ENCODE measurements at regions not wholly inside any gene's neighbourhood (a gene's known extent, or its start where the extent isn't known, plus 50 kb on each side); places are given as distances from the start of the nearest gene placed in this dataset.

GRCh38 chr9:7869340-7869739 lies 69.8 kb upstream of the DMAC1 start:
- DNase-seq, result no peak
- no peaks in the 10 kb centered on the region for H3K36me3 Mint-ChIP-seq
- peaks cover 0 to 6% of the 10 kb centered on the region in 2 donors for H3K27me3 Mint-ChIP-seq
- Histone ChIP-seq H3K9me3 (ENCODE audit: low read length) (no peaks in the 10 kb centered on the region), H3K27ac (ENCODE audit: low read depth, low read length) (no peak overlapping the region), H3K36me3 (ENCODE audit: insufficient read depth, low read length) (no peaks in the 10 kb centered on the region), H3K4me3 (ENCODE audit: low read length) (no peak overlapping the region), H3K27me3 (ENCODE audit: insufficient read depth, low read length, poor library complexity, severe bottlenecking) (no peaks in the 10 kb centered on the region), H3K4me1 (ENCODE audit: insufficient read depth, low read length) (no peaks in the 10 kb centered on the region)
- POLR2A ChIA-PET, result no interaction called here
- H3K4me1 Mint-ChIP-seq, result no peaks in the 10 kb centered on the region
- CTCF ChIA-PET, result no interaction called here
- H3K4me3 Mint-ChIP-seq, result no peak overlapping the region
- peaks cover 0 to 4% (median 2%) of the 10 kb centered on the region in 5 donors for H3K9me3 Mint-ChIP-seq
- no peak overlapping the region for H3K27ac Mint-ChIP-seq

GRCh38 chr9:7862170-7862569 lies 62.6 kb upstream of the DMAC1 start:
- Histone ChIP-seq H3K4me3 (ENCODE audit: low read length) (no peak overlapping the region), H3K4me1 (ENCODE audit: insufficient read depth, low read length) (no peaks in the 10 kb centered on the region), H3K9me3 (ENCODE audit: low read length) (no peaks in the 10 kb centered on the region), H3K27me3 (ENCODE audit: insufficient read depth, low read length, poor library complexity, severe bottlenecking) (no peaks in the 10 kb centered on the region), H3K27ac (ENCODE audit: low read depth, low read length) (no peak overlapping the region), H3K36me3 (ENCODE audit: insufficient read depth, low read length) (no peaks in the 10 kb centered on the region)
- Mint-ChIP-seq H3K9me3 (peaks cover 0 to 2% (median 0%) of the 10 kb centered on the region in 5 donors), H3K4me3 (no peak overlapping the region), H3K27me3 (peaks cover 4 to 9% of the 10 kb centered on the region in 2 donors), H3K36me3 (no peaks in the 10 kb centered on the region), H3K4me1 (no peaks in the 10 kb centered on the region), H3K27ac (no peak overlapping the region)
- ChIA-PET POLR2A (no interaction called here), CTCF (no interaction called here)
- DNase-seq, result no peak

- no peaks in the 10 kb centered on the region for H3K4me1 ChIP-seq (ENCODE audit: insufficient read depth, low read length)
- Mint-ChIP-seq H3K4me3 (no peak overlapping the region), H3K27ac (peak overlapping the region in 1 of 8 donors; percentile 24), H3K27me3 (peaks cover 4 to 9% of the 10 kb centered on the region in 2 donors), H3K9me3 (peaks cover 0 to 2% (median 0%) of the 10 kb centered on the region in 5 donors), H3K4me1 (no peaks in the 10 kb centered on the region), H3K36me3 (no peaks in the 10 kb centered on the region)
- H3K9me3 ChIP-seq (ENCODE audit: low read length), result no peaks in the 10 kb centered on the region
- no peak for DNase-seq
- ChIA-PET POLR2A (no interaction called here), CTCF (no interaction called here)
- H3K27me3 ChIP-seq (ENCODE audit: insufficient read depth, low read length, poor library complexity, severe bottlenecking), result no peaks in the 10 kb centered on the region
- H3K36me3 ChIP-seq (ENCODE audit: insufficient read depth, low read length), result no peaks in the 10 kb centered on the region
- H3K4me3 ChIP-seq (ENCODE audit: low read length), result no peak overlapping the region
- no peak overlapping the region for H3K27ac ChIP-seq (ENCODE audit: low read depth, low read length)
These were observed 61.5 kb upstream of the DMAC1 start for GRCh38 chr9:7861086-7861485.

GRCh38 chr9:7860335-7860709 lies 60.7 kb upstream of the DMAC1 start:
- H3K27ac Mint-ChIP-seq, result no peak overlapping the region
- no peaks in the 10 kb centered on the region for H3K36me3 Mint-ChIP-seq
- Histone ChIP-seq H3K27me3 (ENCODE audit: insufficient read depth, low read length, poor library complexity, severe bottlenecking) (no peaks in the 10 kb centered on the region), H3K27ac (ENCODE audit: low read depth, low read length) (no peak overlapping the region), H3K4me1 (ENCODE audit: insufficient read depth, low read length) (no peaks in the 10 kb centered on the region), H3K36me3 (ENCODE audit: insufficient read depth, low read length) (no peaks in the 10 kb centered on the region), H3K9me3 (ENCODE audit: low read length) (no peaks in the 10 kb centered on the region), H3K4me3 (ENCODE audit: low read length) (no peak overlapping the region)
- no peaks in the 10 kb centered on the region for H3K4me1 Mint-ChIP-seq
- DNase-seq, result no peak
- no peak overlapping the region for H3K4me3 Mint-ChIP-seq
- H3K27me3 Mint-ChIP-seq, result peaks cover 4 to 9% of the 10 kb centered on the region in 2 donors
- H3K9me3 Mint-ChIP-seq, result no peaks in the 10 kb centered on the region
- CTCF ChIA-PET, result no interaction called here
- POLR2A ChIA-PET, result no interaction called here

DNA sequence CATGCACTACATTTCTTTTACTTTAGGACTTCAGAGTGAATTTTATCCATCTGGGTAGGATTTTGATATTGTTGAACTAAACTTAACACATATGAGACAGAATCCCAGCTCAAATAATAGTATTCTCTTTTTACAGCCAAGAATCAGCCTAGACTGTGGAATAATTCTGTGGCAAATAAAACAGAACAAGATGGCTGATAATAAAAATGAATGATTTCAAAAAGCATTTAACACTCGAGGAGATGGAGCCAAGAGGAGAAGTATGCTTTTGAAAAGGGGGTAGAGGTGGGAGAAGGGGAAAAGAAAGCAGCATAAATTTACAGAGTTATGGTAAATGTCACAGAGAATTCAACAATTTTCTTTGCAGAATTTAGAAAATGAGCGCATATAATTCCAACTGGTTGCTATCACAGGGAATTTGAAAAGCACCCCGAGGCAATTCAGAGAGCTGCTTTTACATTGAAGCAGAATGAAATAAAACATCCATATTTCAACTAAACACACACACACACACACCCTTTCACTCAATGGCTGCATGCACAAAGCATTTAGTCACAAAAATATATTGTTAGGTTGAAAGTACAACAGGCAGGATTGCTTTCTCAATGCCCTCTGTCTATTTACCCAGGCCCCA lies 60.2 kb upstream of the DMAC1 start:
- Histone ChIP-seq H3K27ac (ENCODE audit: low read depth, low read length) (no peak overlapping the region), H3K36me3 (ENCODE audit: insufficient read depth, low read length) (no peaks in the 10 kb centered on the region), H3K4me3 (ENCODE audit: low read length) (no peak overlapping the region), H3K9me3 (ENCODE audit: low read length) (no peaks in the 10 kb centered on the region), H3K4me1 (ENCODE audit: insufficient read depth, low read length) (no peaks in the 10 kb centered on the region), H3K27me3 (ENCODE audit: insufficient read depth, low read length, poor library complexity, severe bottlenecking) (no peaks in the 10 kb centered on the region)
- POLR2A ChIA-PET, result no interaction called here
- Mint-ChIP-seq H3K27ac (peak overlapping the region in 1 of 8 donors; percentile 30), H3K9me3 (no peaks in the 10 kb centered on the region), H3K4me1 (no peaks in the 10 kb centered on the region), H3K36me3 (no peaks in the 10 kb centered on the region), H3K4me3 (no peak overlapping the region), H3K27me3 (peaks cover 4 to 7% of the 10 kb centered on the region in 2 donors)
- CTCF ChIA-PET, result no interaction called here
- DNase-seq, result no peak

- Histone ChIP-seq H3K36me3 (ENCODE audit: insufficient read depth, low read length) (no peaks in the 10 kb centered on the region), H3K27me3 (ENCODE audit: insufficient read depth, low read length, poor library complexity, severe bottlenecking) (no peaks in the 10 kb centered on the region), H3K4me1 (ENCODE audit: insufficient read depth, low read length) (no peaks in the 10 kb centered on the region), H3K4me3 (ENCODE audit: low read length) (no peak overlapping the region), H3K27ac (ENCODE audit: low read depth, low read length) (no peak overlapping the region), H3K9me3 (ENCODE audit: low read length) (no peaks in the 10 kb centered on the region)
- Mint-ChIP-seq H3K9me3 (no peaks in the 10 kb centered on the region), H3K4me1 (no peaks in the 10 kb centered on the region), H3K27me3 (peaks cover 4 to 7% of the 10 kb centered on the region in 2 donors), H3K4me3 (no peak overlapping the region), H3K36me3 (no peaks in the 10 kb centered on the region), H3K27ac (no peak overlapping the region)
- ChIA-PET CTCF (no interaction called here), POLR2A (no interaction called here)
- DNase-seq, result no peak
These were observed 58.6 kb upstream of the DMAC1 start for GRCh38 chr9:7858166-7858565.

GRCh38 chr9:7854763-7855162 lies 55.2 kb upstream of the DMAC1 start:
- H3K27me3 Mint-ChIP-seq, result peaks cover 4 to 5% of the 10 kb centered on the region in 2 donors
- H3K9me3 ChIP-seq (ENCODE audit: low read length), result no peaks in the 10 kb centered on the region
- no peaks in the 10 kb centered on the region for H3K4me1 Mint-ChIP-seq
- ChIA-PET POLR2A (no interaction called here), CTCF (no interaction called here)
- H3K9me3 Mint-ChIP-seq, result no peaks in the 10 kb centered on the region
- no peak overlapping the region for H3K27ac Mint-ChIP-seq
- H3K27ac ChIP-seq (ENCODE audit: low read depth, low read length), result no peak overlapping the region
- H3K4me3 Mint-ChIP-seq, result no peak overlapping the region
- H3K4me3 ChIP-seq (ENCODE audit: low read length), result no peak overlapping the region
- H3K36me3 ChIP-seq (ENCODE audit: insufficient read depth, low read length), result no peaks in the 10 kb centered on the region
- no peak for DNase-seq
- no peaks in the 10 kb centered on the region for H3K27me3 ChIP-seq (ENCODE audit: insufficient read depth, low read length, poor library complexity, severe bottlenecking)
- no peaks in the 10 kb centered on the region for H3K36me3 Mint-ChIP-seq
- H3K4me1 ChIP-seq (ENCODE audit: insufficient read depth, low read length), result no peaks in the 10 kb centered on the region

All from CD8-positive, alpha-beta memory T cell (primary cell).